ENCODE measurements at regions not wholly inside any gene's neighbourhood (a gene's known extent, or its start where the extent isn't known, plus 50 kb on each side); places are given as distances from the start of the nearest gene placed in this dataset.

DNA sequence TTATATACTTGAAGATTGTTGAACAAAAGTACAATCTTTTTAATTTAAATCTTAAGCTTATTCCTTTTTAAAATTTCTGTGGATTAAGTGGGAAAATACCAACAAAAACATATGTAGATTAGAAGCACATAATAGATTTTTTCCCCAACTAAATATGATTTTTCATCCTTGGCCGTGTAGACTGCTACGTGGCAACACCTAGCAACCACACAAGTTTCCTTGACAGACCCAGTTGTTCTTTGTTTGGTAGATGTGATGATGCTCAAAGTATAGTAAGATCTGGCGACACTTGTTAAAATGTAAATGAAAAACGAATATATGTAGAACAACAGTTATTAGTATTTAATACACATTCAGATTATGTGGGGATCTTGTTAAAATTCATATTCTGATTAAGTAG, 271.0 kb upstream of the ROBO2 start:
- TF ChIP-seq CTCF (IDR thresholded peaks at IDR 0.05; ENCODE audit: low read depth, low read length), result no peak
- DNase-seq (ENCODE audit: extremely low read depth, low read depth), result no peak

DNA sequence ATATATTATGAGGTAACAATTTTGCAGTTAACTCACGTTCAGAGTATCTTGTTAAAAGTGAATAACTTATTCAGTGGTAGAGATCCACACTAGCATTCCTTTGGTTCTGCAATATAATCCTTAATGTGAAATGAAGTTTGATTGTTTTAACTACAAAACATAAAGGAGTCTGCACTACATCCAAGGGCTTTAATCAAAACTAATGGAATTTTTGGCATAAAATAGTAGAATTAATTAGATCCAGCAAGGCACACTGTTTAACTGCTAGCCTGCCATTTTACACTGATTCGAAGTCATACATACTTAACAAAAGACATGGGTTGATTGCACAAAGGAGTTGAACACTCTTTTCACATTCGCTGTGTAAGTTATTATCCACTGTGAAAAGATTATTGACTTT, 263.0 kb upstream of the ROBO2 start:
- no peak for DNase-seq (ENCODE audit: extremely low read depth, low read depth)
- TF ChIP-seq CTCF (IDR thresholded peaks at IDR 0.05; ENCODE audit: low read depth, low read length), result no peak

GRCh38 chr3:76788206-76788605, 251.7 kb upstream of the ROBO2 start:
- DNase-seq (ENCODE audit: extremely low read depth, low read depth), result no peak
- TF ChIP-seq CTCF (IDR thresholded peaks at IDR 0.05; ENCODE audit: low read depth, low read length), result no peak

GRCh38 chr3:76789237-76789636, 250.7 kb upstream of the ROBO2 start:
- no peak for TF ChIP-seq CTCF (IDR thresholded peaks at IDR 0.05; ENCODE audit: low read depth, low read length)
- no peak for DNase-seq (ENCODE audit: extremely low read depth, low read depth)

DNA sequence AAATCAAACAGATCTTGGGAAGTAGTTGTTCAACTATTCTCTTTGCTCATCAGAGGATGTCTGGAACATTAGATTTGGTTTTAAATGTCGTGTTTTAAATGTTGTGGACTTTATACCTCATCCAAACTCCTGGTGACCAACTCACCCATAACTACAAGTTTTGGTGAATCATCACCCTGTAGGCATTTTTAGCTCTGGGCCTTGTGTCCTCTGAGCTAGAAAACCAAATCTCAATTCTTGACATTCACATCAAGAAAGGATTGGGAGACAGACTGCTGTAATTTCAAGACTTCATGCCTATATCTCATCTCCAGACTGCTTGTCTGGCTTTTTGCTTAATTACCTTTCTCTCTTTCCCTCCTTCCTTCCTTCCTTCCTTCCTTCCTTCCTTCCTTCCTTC, 228.5 kb upstream of the ROBO2 start:
- no peak for DNase-seq (ENCODE audit: extremely low read depth, low read depth)

GRCh38 chr3:76812649-76813242, 227.2 kb upstream of the ROBO2 start:
- TF ChIP-seq CTCF (IDR thresholded peaks at IDR 0.05; ENCODE audit: low read depth, low read length), result no peak

More for the DNA sequence above, 228.5 kb upstream of the ROBO2 start:
- no peak for TF ChIP-seq CTCF (IDR thresholded peaks at IDR 0.05; ENCODE audit: low read depth, low read length)

GRCh38 chr3:76815561-76815960, 224.3 kb upstream of the ROBO2 start:
- no peak for DNase-seq (ENCODE audit: extremely low read depth, low read depth)
- TF ChIP-seq CTCF (IDR thresholded peaks at IDR 0.05; ENCODE audit: low read depth, low read length), result no peak

More at GRCh38 chr3:76812649-76813242, 227.2 kb upstream of the ROBO2 start:
- DNase-seq (ENCODE audit: extremely low read depth, low read depth), result no peak

Data from AG09319 (cell line).